H1 (cell line): ENCODE measurements at regions not wholly inside any gene's neighbourhood (a gene's known extent, or its start where the extent isn't known, plus 50 kb on each side); places are given as distances from the start of the nearest gene placed in this dataset.

ENCODE experiments used
- CTCF ChIA-PET: fragments of 300-600 bp; sonication (Branson Sonifier 250); formaldehyde crosslinking; loops from one replicate; lab custom pipeline; 2021; ENCODE audit not compliant: partially characterized antibody; lab: Charles Lee
- POLR2A ChIA-PET: fragments of 300-600 bp; sonication (Branson Sonifier 250); formaldehyde crosslinking; loops from one replicate; lab custom pipeline; 2021; ENCODE audit warnings: inconsistent platforms; ENCODE audit not compliant: partially characterized antibody; lab: Charles Lee
- DNase-seq, 2 experiments: peaks; one replicate each; pipeline versions ENCODE4 v3.0.0 to v3.0.0-alpha.2; 2010 to 2022; ENCODE audit warnings: low spot score in 2 of 2, low read depth in 1 of 2, mixed read lengths in 1 of 2
- FAIRE-seq: peaks from 2 replicates; lab custom pipeline; 2011; peaks lifted over from hg19 to GRCh38; lab: Jason Lieb, UNC
- H2AFZ ChIP-seq: 2 replicates; pipeline ENCODE4 v1.8.1; 2012; ENCODE audit warnings: low read length, inconsistent platforms
- H2AK5ac ChIP-seq: 2 replicates; pipeline ENCODE4 v1.6.1; 2013; ENCODE audit warnings: low read depth, low read length
- H2BK120ac ChIP-seq: replicated peaks from 2 replicates; pipeline ENCODE3; 2013; ENCODE audit warnings: low read depth, low read length, inconsistent platforms
- H2BK12ac ChIP-seq: 2 replicates; pipeline ENCODE4 v1.6.1; 2013; ENCODE audit warnings: low read depth, low read length
- H2BK15ac ChIP-seq: 2 replicates; pipeline ENCODE4 v1.6.1; 2013; ENCODE audit warnings: low read length
- H2BK20ac ChIP-seq: 2 replicates; pipeline ENCODE4 v1.6.1; 2013; ENCODE audit warnings: low read length
- H2BK5ac ChIP-seq: 2 replicates; pipeline ENCODE4 v1.6.1; 2013; ENCODE audit warnings: low read depth, low read length
- H3K14ac ChIP-seq: 2 replicates; pipeline ENCODE4 v1.6.1; 2013; ENCODE audit warnings: inconsistent platforms; ENCODE audit not compliant: insufficient read length
- H3K18ac ChIP-seq: 2 replicates; pipeline ENCODE4 v1.6.1; 2013; ENCODE audit warnings: low read length; ENCODE audit errors: extremely low read depth
- H3K23ac ChIP-seq: 2 replicates; pipeline ENCODE4 v1.6.1; 2013; ENCODE audit warnings: inconsistent platforms; ENCODE audit not compliant: insufficient read length
- H3K23me2 ChIP-seq: 2 replicates; pipeline ENCODE4 v1.6.1; 2013; ENCODE audit warnings: low read depth, low read length
- H3K27ac ChIP-seq: 2 replicates; pipeline ENCODE4 v1.6.1; 2011; ENCODE audit warnings: low read depth, low read length, inconsistent platforms
- H3K27me3 ChIP-seq, 4 experiments: replicated peaks in 1 of 4; 1 replicate in 1 of 4; 2 replicates in 3 of 4; pipeline versions ENCODE4 v1.6.1 to v1.8.1; 2011 to 2013; ENCODE audit warnings: low read length in 3 of 4, mild to moderate bottlenecking in 3 of 4, inconsistent platforms in 2 of 4, mixed read lengths in 2 of 4, moderate library complexity in 1 of 4; ENCODE audit not compliant: control insufficient read depth in 3 of 4, insufficient read depth in 3 of 4; ENCODE audit errors: extremely low read depth in 1 of 4
- H3K36me3 ChIP-seq, 4 experiments: 2 replicates each; pipeline versions ENCODE4 v1.6.1 to v1.8.1; 2011 to 2013; ENCODE audit warnings: mild to moderate bottlenecking in 4 of 4, low read length in 3 of 4, moderate library complexity in 2 of 4, control low read depth in 1 of 4, inconsistent platforms in 1 of 4; ENCODE audit not compliant: insufficient read depth in 4 of 4, control insufficient read depth in 2 of 4
- H3K4ac ChIP-seq: replicated peaks from 2 replicates; pipeline ENCODE3; 2013; ENCODE audit warnings: low read length, low read depth, mixed read lengths, inconsistent platforms; ENCODE audit not compliant: insufficient read length
- H3K4me1 ChIP-seq, 4 experiments: replicated peaks in 1 of 4; 1 replicate in 1 of 4; 2 replicates in 3 of 4; pipeline versions ENCODE4 v1.6.1 to v1.8.1; 2011 to 2013; ENCODE audit warnings: low read length in 3 of 4, inconsistent platforms in 2 of 4, mixed read lengths in 1 of 4; ENCODE audit not compliant: insufficient read depth in 4 of 4, control insufficient read depth in 3 of 4
- H3K4me2 ChIP-seq, 2 experiments: 2 replicates each; pipeline versions ENCODE4 v1.6.1 to v1.8.1; 2011 to 2013; ENCODE audit warnings: low read depth in 2 of 2, low read length in 2 of 2, control low read depth in 1 of 2, inconsistent platforms in 1 of 2, mild to moderate bottlenecking in 1 of 2; ENCODE audit not compliant: insufficient read depth in 1 of 2
- H3K4me3 ChIP-seq, 4 experiments: fragments of 200-600, 300-600 bp in 1 of 4; sonication (generic), shearing (Covaris generic), sonication (Bioruptor Twin) in 1 of 4; 2 replicates each; pipeline versions ENCODE4 v1.5.1 to v1.8.1; 2011 to 2016; ENCODE audit warnings: low read length in 4 of 4, low read depth in 3 of 4, control low read depth in 2 of 4, inconsistent platforms in 2 of 4, mild to moderate bottlenecking in 2 of 4, mixed read lengths in 1 of 4, moderate library complexity in 1 of 4; ENCODE audit not compliant: insufficient read depth in 2 of 4; ENCODE audit errors: extremely low read depth in 1 of 4
- H3K56ac ChIP-seq: replicated peaks from 2 replicates; pipeline ENCODE3; 2013; ENCODE audit warnings: low read depth, mild to moderate bottlenecking, mixed read lengths, low read length, inconsistent platforms; ENCODE audit not compliant: insufficient read length
- H3K79me1 ChIP-seq: 2 replicates; pipeline ENCODE4 v1.6.1; 2013; ENCODE audit warnings: low read depth, low read length, control low read depth
- H3K79me2 ChIP-seq, 2 experiments: 2 replicates each; pipeline versions ENCODE4 v1.6.1 to v1.8.1; 2012 to 2013; ENCODE audit warnings: low read length in 2 of 2, mild to moderate bottlenecking in 2 of 2, inconsistent platforms in 1 of 2; ENCODE audit not compliant: insufficient read depth in 2 of 2, control insufficient read depth in 1 of 2
- H3K9ac ChIP-seq, 4 experiments: replicated peaks in 1 of 4; 1 replicate in 1 of 4; 2 replicates in 3 of 4; pipeline versions ENCODE4 v1.6.1 to v1.8.1; 2011 to 2013; ENCODE audit warnings: low read depth in 3 of 4, low read length in 3 of 4, control low read depth in 2 of 4, mild to moderate bottlenecking in 2 of 4, moderate library complexity in 2 of 4, inconsistent platforms in 1 of 4; ENCODE audit errors: extremely low read depth in 1 of 4
- H3K9me3 ChIP-seq, 2 experiments: 2 replicates each; pipeline versions ENCODE4 v1.6.1 to v1.8.1; 2012 to 2013; ENCODE audit warnings: mild to moderate bottlenecking in 2 of 2, moderate library complexity in 2 of 2, control low read depth in 1 of 2, inconsistent platforms in 1 of 2, low read depth in 1 of 2, low read length in 1 of 2, mixed read lengths in 1 of 2; ENCODE audit not compliant: insufficient read depth in 2 of 2
- H4K20me1 ChIP-seq, 2 experiments: replicated peaks in 1 of 2; 2 replicates each; pipeline versions ENCODE3 to v1.8.1; 2011 to 2013; ENCODE audit warnings: inconsistent platforms in 2 of 2, low read length in 2 of 2, mild to moderate bottlenecking in 1 of 2; ENCODE audit not compliant: insufficient read depth in 2 of 2, control insufficient read depth in 1 of 2
- H4K5ac ChIP-seq: 2 replicates; pipeline ENCODE4 v1.6.1; 2013; ENCODE audit warnings: low read length, low read depth, mixed read lengths, inconsistent platforms; ENCODE audit not compliant: insufficient read length
- H4K8ac ChIP-seq: 2 replicates; pipeline ENCODE4 v1.8.0; 2013; ENCODE audit warnings: mild to moderate bottlenecking, moderate library complexity, low read length, inconsistent platforms; ENCODE audit not compliant: insufficient read depth; ENCODE audit errors: extremely low read depth
- H4K91ac ChIP-seq: replicated peaks from 2 replicates; pipeline ENCODE3; 2013; ENCODE audit warnings: low read length, mixed read lengths, inconsistent platforms; ENCODE audit not compliant: insufficient read length
- CHD2 ChIP-seq: IDR thresholded peaks from 2 replicates; pipeline ENCODE4 v1.6.1; 2012; ENCODE audit warnings: low read length, improper control_type of control experiment
- JUN ChIP-seq: IDR thresholded peaks from 2 replicates; pipeline ENCODE4 v1.6.1; 2011; ENCODE audit warnings: low read depth, mild to moderate bottlenecking, improper control_type of control experiment, low read length
- NANOG ChIP-seq: IDR thresholded peaks from 2 replicates; pipeline ENCODE4 v1.6.1; 2011; ENCODE audit warnings: low read length, low read depth, mild to moderate bottlenecking, inconsistent platforms; ENCODE audit not compliant: insufficient read depth, poor library complexity, severe bottlenecking
- SAP30 ChIP-seq: fragments of 300-600 bp; sonication (generic); IDR thresholded peaks from 2 replicates; pipeline ENCODE4 v1.7.1; 2012; ENCODE audit warnings: low read length, moderate library complexity, mild to moderate bottlenecking, inconsistent platforms; ENCODE audit not compliant: insufficient read depth, insufficient replicate concordance
- SP1 ChIP-seq: IDR thresholded peaks from 2 replicates; pipeline ENCODE4 v1.6.1; 2011; ENCODE audit warnings: low read depth, low read length
- YY1 ChIP-seq: IDR thresholded peaks from 2 replicates; pipeline ENCODE4 v1.6.1; 2011; ENCODE audit warnings: low read depth, mild to moderate bottlenecking, low read length
- ZNF274 ChIP-seq: IDR thresholded peaks from 2 replicates; pipeline ENCODE4 v1.7.0; 2012; ENCODE audit warnings: low read length, borderline replicate concordance; ENCODE audit errors: extremely low read depth

GRCh38 chr12:5138845-5139244 lies 95.2 kb downstream of the KCNA5 start:
- POLR2A ChIA-PET, result interaction anchor here (1.5 kb wide), 1 partner anchor 14 kb away, joined by 3 read pairs; no protein-coding TSS in a partner anchor
- TF ChIP-seq SP1 (no peak), NANOG (no peak), CHD2 (no peak), YY1 (no peak), SAP30 (no peak), JUN (no peak), ZNF274 (no peak)
- Histone ChIP-seq H3K36me3 (peaks cover 0 to 7% (median 0%) of the 10 kb centered on the region in 4 experiments; a peak in 2 of 8 replicates), H3K23ac (no peak overlapping the region), H4K8ac (no peak overlapping the region), H3K27me3 (no peaks in the 10 kb centered on the region), H3K4me2 (no peak overlapping the region), H2AFZ (no peak overlapping the region), H3K4ac (no peak overlapping the region), H3K4me1 (peaks cover 0 to 5% (median 2%) of the 10 kb centered on the region in 4 experiments; a peak in 3 of 7 replicates), H3K27ac (no peak overlapping the region), H3K4me3 (no peak overlapping the region), H4K91ac (no peak overlapping the region), H4K20me1 (no peaks in the 10 kb centered on the region), H3K23me2 (peaks cover 2% of the 10 kb centered on the region; the same call in 1 of the 2 replicates), H2BK15ac (no peak overlapping the region), H2BK120ac (no peak overlapping the region), H3K56ac (no peak overlapping the region), H2AK5ac (no peak overlapping the region), H3K79me1 (0 out of 2 replicates have a peak, but pooled peaks cover 2% of the 10 kb centered on the region), H3K18ac (no peak overlapping the region), H3K9me3 (peaks cover 3% of the 10 kb centered on the region in 2 experiments; a peak in 1 of 4 replicates), H2BK20ac (no peak overlapping the region), H2BK5ac (no peak overlapping the region), H3K9ac (no peak overlapping the region), H3K14ac (no peak overlapping the region), H3K79me2 (no peaks in the 10 kb centered on the region), H4K5ac (no peak overlapping the region), H2BK12ac (no peak overlapping the region)
- CTCF ChIA-PET, result interaction anchor here (1.4 kb wide), 1 partner anchor 117 kb away, joined by 3 read pairs; no protein-coding TSS in a partner anchor
- no peak for FAIRE-seq
- no peak for DNase-seq
